Effector memory CD8-positive, alpha-beta T cell (primary cell): ENCODE measurements at regions not wholly inside any gene's neighbourhood (a gene's known extent, or its start where the extent isn't known, plus 50 kb on each side); places are given as distances from the start of the nearest gene placed in this dataset.

ENCODE experiments used
- ATAC-seq: fragments of 150-1000 bp; cut with Tn5 transposase; replicated peaks from 2 replicates; pipeline ENCODE4 v1.10.0; 2021; ENCODE audit warnings: mild to moderate bottlenecking, moderate library complexity
- DNase-seq, 3 experiments: peaks; one replicate each; pipeline ENCODE4 v3.0.0; 2021
- H3K27ac Mint-ChIP-seq, 2 donors: one replicate each; pipeline ENCODE4 v1.8.0; 2022; ENCODE audit warnings: mild to moderate bottlenecking in 2 of 2, mixed read lengths in 2 of 2, moderate library complexity in 2 of 2
- H3K27me3 Mint-ChIP-seq, 2 donors: one replicate each; pipeline ENCODE4 v1.8.0; 2022; ENCODE audit warnings: mixed read lengths in 2 of 2
- H3K36me3 Mint-ChIP-seq: one replicate; pipeline ENCODE4 v1.8.0; 2022; ENCODE audit warnings: mild to moderate bottlenecking, moderate library complexity, mixed read lengths; ENCODE audit not compliant: insufficient read depth
- H3K4me1 Mint-ChIP-seq, 2 donors: one replicate each; pipeline ENCODE4 v1.8.0; 2022; ENCODE audit warnings: low read depth in 2 of 2, mixed read lengths in 2 of 2
- H3K4me3 Mint-ChIP-seq, 2 donors: one replicate each; pipeline ENCODE4 v1.8.0; 2022; ENCODE audit warnings: mild to moderate bottlenecking in 2 of 2, mixed read lengths in 2 of 2, moderate library complexity in 2 of 2
- H3K9me3 Mint-ChIP-seq, 2 donors: one replicate each; pipeline ENCODE4 v1.8.0; 2022; ENCODE audit warnings: mixed read lengths in 2 of 2

- Mint-ChIP-seq H3K9me3 (peaks cover 0 to 4% of the 10 kb centered on the region in 2 donors), H3K27ac (no peak overlapping the region), H3K4me1 (peaks cover 0 to 2% of the 10 kb centered on the region in 2 donors), H3K27me3 (peaks cover 0 to 16% of the 10 kb centered on the region in 2 donors), H3K36me3 (no peaks in the 10 kb centered on the region), H3K4me3 (no peak overlapping the region)
- ATAC-seq (no peak), DNase-seq (no peak)
These were observed 65.7 kb upstream of the EPHA4 start for GRCh38 chr2:221637851-221638250.

DNA sequence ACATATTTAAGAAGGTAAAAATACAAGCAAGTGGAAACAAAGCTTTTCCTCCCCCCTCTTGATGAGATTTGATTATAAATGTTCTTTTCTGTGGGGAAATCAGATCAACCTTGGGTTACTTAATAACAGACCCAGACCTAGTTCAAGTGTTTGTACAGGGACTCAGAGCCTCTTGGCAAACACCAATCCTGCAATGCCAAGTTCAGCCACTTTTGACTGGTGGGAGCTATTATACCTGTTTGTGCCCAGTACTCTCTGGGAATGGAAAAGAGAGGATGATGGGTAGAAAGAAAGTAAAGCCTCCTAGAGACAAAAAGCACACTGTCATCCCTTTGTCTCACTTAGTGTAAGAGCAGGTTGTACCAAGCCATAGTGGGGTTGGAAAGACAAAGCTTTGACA is 63.8 kb upstream of the EPHA4 start:
- H3K27ac Mint-ChIP-seq, result no peak overlapping the region

GRCh38 chr2:221629468-221629867 is 57.4 kb upstream of the EPHA4 start:
- no peak overlapping the region for H3K4me3 Mint-ChIP-seq
- peaks cover 5 to 17% of the 10 kb centered on the region in 2 donors for H3K27me3 Mint-ChIP-seq
- no peaks in the 10 kb centered on the region for H3K4me1 Mint-ChIP-seq
- no peaks in the 10 kb centered on the region for H3K9me3 Mint-ChIP-seq
- no peak for DNase-seq
- no peak for ATAC-seq
- H3K36me3 Mint-ChIP-seq, result no peaks in the 10 kb centered on the region
- H3K27ac Mint-ChIP-seq, result no peak overlapping the region

More for the DNA sequence above, 63.8 kb upstream of the EPHA4 start:
- Mint-ChIP-seq H3K27me3 (peaks cover 0 to 17% of the 10 kb centered on the region in 2 donors), H3K4me3 (no peak overlapping the region), H3K9me3 (no peaks in the 10 kb centered on the region), H3K4me1 (no peaks in the 10 kb centered on the region), H3K36me3 (no peaks in the 10 kb centered on the region)
- no peak for DNase-seq
- ATAC-seq, result no peak

GRCh38 chr2:221624475-221624874 is 52.4 kb upstream of the EPHA4 start:
- H3K4me1 Mint-ChIP-seq, result no peaks in the 10 kb centered on the region
- ATAC-seq, result no peak
- no peak overlapping the region for H3K4me3 Mint-ChIP-seq
- H3K27ac Mint-ChIP-seq, result no peak overlapping the region
- no peak for DNase-seq
- no peaks in the 10 kb centered on the region for H3K9me3 Mint-ChIP-seq
- H3K36me3 Mint-ChIP-seq, result no peaks in the 10 kb centered on the region
- peaks cover 0 to 16% of the 10 kb centered on the region in 2 donors for H3K27me3 Mint-ChIP-seq
